HG03103 (cell line): ENCODE measurements at regions not wholly inside any gene's neighbourhood (a gene's known extent, or its start where the extent isn't known, plus 50 kb on each side); places are given as distances from the start of the nearest gene placed in this dataset.
"Not testable (repeated sequence)": the region's sequence is repeated elsewhere in the genome, so short reads cannot be mapped to it uniquely, and the experiment has no call there.

Source experiments
- ATAC-seq: cut with Tn5 transposase; IDR thresholded peaks from one replicate; pipeline ENCODE4 v1.9.1; 2021; ENCODE audit warnings: low read depth; ENCODE audit not compliant: unreplicated experiment

DNA sequence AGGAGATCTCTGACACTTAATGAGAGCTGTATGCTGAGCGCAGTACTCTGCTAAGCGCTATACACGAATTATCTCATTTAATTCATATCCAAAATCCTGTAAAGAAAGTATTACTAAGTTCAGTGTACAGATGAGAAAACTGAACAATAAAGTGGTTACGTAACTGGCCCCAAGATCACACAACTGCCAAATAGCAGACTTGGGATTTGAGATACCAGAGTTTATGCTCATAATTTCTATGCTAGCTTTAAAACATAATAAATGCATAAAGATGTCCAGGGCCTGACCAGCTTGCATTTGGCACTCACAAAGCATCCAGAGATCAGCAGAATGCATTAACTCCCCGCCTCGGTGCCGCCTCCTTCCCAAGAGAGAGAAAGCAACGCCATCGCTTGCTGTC, 83.2 kb upstream of the PWP1 start:
- no peak for ATAC-seq

DNA sequence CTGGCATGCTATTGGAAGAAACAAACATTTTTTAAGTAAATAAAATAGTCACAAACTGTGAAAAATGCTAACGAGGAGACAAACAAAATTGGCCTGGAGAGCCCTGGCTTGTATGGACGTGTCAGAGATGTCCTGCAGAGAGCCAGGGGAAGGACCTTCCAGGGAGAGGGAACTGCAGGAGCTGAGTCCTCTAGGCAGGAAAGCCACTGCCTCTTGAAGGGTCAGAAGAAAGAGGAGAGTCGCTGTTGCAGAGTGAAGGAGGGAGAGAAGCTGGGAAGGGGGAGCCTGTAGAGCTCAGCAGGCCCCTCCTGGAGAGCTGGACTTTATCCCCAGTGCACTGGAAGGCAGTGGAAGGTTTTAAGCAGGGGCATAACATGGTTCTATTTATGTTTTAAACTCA, 80.3 kb upstream of the PWP1 start:
- ATAC-seq = no peak

DNA sequence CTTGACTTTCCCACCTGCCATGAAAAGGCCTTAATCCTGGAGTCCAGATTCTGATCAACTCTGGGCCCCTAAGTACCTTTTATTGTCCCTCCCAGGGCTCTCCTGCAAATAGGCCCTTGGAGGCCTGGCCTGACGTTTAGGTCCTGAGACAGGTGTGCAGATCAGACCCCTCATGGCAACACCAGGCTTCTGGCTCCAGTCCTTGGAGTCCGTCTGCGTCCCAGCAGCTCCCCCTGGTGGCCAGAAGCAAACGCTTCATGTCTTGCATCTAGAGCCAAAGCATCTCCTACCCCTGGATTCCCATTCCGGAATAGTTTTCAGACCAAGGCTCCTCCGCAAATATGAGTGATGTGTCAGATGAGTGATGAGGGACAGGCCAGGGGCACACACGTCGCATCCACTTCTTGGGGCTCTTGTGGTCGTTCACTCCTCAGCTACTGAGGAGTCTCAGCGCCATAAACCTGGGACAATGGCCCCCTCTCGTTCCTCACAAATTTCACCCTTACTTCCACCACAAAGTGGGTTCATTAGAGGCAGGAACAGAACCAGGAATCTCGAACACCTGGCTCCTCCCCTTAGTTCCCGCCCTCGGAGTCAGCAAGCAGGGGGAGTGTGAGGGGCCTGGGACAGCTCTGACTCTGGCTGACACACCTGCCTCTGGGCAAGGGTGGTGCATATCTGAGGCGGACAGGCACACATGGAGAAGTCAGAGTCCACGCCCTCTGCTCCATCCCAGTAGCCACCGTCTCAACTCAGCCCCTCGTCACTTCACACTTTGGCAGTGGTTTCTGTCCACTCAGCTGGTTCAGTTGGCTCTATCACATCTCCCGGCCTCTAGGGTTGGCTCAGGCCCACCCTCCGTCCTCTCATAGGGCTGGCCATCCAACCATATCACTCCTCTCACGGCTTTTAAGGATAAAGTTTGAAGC, 77.9 kb upstream of the PWP1 start:
- no peak for ATAC-seq

DNA sequence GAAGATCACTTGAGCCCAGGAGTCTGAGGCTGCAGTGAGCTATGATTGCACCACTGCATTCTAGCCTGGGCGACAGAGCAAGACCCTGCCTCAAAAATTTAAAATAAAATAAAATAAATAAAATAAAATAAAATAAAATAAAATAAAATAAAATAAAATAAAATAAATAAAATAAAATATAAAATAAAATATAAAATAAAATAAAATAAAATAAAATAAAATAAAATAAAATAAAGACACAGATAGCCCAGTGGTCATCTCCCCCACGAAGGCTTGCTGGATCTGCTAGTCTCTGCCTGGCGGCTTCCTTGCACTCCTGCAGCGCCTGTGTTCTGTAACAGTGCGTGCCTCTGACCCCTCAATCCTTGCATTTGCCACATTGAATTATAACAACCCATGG, 76.8 kb upstream of the PWP1 start:
- not testable (repeated sequence) for ATAC-seq

DNA sequence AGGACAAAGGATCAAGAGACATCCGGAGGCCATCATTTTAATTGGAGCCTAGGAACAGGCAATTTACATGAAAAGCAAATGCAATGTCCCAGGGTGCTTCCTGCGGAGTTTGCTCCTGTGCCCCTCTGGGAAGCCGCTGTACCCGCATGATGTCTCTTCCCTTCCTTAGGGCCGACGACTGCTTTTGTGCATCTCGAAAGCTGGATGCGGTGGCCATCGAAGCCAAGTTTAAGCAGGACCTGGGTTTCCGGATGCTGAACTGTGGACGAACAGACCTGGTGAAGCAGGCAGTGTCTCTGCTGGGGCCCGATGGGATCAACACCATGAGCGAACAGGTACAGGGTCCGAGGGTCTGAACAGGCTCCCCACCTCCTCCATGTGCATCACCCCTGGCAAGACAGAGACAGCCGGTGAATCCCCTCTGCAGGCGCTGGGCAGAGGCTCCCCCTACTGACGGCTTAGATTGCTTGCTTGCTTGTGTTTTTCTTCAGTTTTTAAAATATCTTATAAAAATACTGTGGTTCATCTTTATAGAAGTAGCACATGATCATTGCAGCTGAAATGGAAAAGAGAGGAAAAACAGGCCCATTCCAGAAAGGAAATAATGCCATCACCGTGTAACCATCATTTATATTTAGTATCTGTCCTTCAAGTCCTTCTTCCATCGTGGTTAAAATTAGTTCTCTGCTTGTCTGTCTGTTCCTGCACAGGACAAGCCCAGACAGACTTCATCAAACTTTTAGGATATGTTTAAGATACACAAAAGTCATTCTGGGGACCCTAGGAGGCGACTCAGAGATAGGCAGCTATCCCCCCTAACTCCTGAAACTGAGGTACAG, 75.4 kb upstream of the PWP1 start:
- no peak for ATAC-seq

DNA sequence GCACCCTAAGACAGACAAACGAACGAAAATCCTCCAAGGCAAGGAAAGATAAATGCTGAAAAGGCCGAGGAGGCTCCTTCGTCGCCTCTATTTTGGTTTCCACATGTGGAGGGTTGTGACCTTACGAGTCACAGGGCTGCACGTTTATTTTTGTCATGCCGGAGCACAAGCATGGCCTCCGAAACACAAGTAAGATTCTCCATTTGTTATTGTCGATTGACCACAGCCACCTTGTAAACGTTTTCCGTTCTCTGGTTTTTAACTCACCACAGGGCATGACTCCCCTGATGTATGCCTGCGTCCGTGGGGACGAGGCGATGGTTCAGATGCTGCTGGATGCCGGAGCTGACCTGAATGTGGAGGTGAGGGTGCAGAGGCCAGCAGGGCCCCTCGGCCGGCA, 73.1 kb upstream of the PWP1 start:
- no peak for ATAC-seq

DNA sequence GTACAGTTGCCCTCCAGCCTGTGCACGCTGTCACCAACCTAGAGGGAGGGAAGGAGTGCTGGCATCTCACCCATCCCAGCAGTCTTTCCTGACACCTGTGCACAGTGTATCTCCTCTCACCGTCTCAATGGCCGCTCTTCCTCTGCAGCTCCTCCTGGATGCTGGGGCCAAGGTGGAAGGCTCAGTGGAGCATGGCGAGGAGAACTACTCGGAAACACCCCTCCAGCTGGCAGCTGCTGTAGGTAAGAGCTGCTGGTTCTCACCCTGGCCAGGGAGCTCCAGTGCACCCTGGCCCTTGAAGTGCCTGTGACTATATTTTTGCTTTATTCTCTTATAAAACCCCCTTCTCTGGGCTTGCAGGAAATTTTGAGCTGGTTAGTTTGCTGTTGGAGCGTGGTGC, 68.7 kb upstream of the PWP1 start:
- no peak for ATAC-seq

DNA sequence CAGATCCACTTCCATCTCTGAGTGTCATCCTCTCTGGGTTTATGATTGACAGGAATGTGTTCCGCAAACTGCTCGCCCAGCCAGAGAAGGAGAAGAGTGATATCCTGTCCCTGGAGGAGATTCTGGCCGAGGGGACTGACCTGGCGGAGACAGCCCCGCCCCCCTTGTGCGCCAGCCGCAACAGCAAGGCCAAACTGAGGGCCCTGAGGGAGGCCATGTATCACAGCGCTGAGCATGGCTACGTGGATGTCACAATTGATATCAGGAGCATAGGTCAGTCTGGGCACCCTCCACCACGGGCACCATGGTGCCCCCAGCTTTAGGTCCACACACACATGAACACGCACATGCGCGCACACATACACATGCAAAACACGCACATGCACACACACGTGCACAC, 67.5 kb upstream of the PWP1 start:
- no peak for ATAC-seq

DNA sequence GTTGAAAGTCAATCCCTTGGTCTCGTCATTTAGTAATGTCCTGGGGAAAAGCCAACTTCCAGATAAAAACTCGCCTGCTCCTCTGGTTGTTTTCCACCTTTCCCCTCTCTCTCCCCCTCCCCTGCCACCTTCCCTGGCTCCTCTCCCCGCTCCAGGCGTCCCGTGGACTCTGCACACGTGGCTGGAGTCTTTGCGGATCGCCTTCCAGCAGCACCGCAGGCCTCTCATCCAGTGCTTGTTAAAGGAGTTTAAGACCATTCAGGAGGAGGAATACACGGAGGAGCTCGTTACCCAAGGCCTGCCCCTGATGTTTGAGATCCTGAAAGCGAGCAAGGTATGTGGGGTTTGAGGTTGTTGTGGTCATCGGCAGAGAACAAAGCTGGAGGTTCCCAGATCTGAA, 65.8 kb upstream of the PWP1 start:
- ATAC-seq = no peak

DNA sequence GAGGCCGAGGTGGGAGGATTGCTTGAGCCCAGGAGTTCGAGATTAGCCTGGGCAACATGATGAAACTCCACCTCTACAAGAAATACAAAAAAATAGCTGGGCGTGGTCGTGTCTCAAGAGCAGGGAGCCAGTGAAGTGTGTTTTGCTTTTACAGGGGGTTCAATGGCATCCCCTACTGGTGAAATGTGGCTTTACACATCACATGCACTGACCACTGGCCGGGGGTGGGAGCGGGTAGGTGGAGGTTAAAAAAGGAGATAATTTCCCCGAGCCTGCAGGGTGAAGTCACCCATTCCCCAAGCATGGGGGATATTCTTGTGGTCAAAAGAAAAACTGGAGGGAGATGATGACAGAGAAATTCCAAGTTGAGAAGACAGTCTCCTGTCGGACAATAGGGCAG, 63.6 kb upstream of the PWP1 start:
- ATAC-seq = no peak

DNA sequence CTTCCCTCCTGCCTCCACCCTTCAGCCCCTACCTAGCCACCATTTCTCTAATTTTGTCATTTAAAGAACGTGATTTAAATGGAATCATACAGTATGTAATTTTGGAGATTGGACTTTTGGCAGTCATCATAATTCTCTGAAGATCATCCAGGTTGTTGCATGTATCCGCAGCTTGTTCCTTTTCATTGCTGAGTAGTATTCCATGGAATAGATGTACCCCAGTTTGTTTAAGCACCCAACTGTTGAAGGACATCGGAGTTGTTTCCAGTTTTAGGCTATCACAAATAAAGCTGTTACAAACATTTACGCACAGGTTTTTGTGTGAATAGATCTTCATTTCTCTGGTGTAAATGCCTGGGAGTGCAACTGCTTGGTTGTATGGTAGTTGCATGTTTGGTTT, 61.1 kb upstream of the PWP1 start:
- ATAC-seq = no peak

DNA sequence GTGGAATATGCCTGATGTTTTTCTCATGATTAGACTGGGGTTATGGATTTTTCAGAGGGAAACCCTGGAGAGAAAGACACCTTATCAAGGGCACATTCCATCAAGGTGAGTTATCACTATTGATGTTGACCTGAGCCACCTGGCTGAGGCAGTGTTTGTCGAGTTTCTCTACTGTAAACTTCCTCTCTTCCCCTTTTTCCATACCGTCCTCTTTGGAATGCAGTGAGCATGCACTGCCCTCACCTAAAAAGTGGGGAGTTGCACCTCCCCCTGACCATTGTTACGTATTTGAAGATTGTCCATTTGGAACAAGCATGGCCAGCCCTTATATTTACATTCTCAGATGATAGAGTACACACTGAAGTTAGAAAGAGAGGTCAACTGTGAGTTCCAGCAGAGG, 53.9 kb upstream of the PWP1 start:
- ATAC-seq = no peak

DNA sequence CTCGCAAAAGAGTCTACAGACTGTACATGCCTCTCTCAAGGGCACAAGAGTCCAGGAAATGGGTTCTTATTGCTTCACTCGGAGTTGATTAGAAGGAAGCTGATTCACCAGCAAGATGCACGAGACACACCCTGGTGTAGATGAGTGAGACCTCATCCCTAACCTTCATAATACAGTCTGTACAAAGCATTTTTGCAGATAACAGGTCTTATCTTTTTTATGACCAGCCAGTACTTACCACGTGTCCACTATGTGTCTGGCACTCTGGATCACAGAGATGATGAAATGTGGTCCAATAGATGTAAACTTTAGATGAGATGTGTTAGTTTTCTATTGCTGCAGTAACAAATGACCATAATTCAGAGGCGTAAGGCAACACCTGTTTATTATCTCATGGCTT, 53.4 kb upstream of the PWP1 start:
- ATAC-seq = no peak

DNA sequence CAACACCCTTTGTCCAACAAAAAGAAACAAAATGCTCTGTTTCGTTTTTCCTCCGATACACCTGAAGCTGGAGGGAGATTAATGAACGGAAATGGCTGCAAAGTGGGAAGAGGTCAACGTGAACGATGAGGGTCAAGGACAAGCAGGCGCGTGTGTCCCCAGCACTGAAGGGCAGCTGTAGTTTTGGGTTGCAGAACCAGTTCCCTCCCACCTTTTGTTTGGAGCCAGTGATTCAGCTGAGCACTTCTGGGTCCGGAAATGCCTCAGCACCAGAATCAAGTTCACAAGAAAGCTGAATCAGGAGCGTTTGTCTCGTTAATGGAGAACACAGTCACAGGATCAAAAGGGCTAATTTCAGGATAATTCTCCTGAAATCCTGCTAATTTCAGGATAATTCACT, 51.1 kb upstream of the PWP1 start:
- no peak for ATAC-seq

DNA sequence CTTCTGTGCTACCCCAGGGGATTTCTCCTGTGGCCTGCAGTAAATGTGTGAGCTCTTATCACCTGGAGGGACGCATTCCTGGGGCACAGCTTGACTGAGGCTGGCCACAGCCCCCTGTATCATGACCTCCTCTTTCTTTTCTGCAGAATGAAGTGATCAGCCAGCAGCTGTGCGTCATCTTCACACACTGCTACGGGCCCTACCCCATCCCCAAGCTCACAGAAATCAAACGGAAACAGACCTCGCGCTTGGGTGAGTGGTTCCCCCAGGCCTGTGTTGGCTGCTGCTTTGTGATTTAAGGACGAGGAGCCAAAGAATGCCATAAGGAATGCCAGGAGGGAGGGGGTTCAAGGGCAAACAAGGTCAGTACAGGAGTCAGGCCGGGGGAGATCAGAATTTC, 50.5 kb upstream of the PWP1 start:
- no peak for ATAC-seq
